ENCODE measurements at regions not wholly inside any gene's neighbourhood (a gene's known extent, or its start where the extent isn't known, plus 50 kb on each side); places are given as distances from the start of the nearest gene placed in this dataset.

GRCh38 chr20:58579069-58579818 is 64.0 kb upstream of the APCDD1L start:
- no peak for DNase-seq
- no peak overlapping the region for H3K4me3 ChIP-seq
- H3K27ac ChIP-seq = no peak overlapping the region
- no peaks in the 10 kb centered on the region for H3K9me3 ChIP-seq
- H3K27me3 ChIP-seq = peaks cover 0 to 31% (median 0%) of the 10 kb centered on the region in 4 donors
- intact Hi-C loops (cut with DNase I) = no loop called here
- 78 to 88% methylated on average over 15 of the region's 15 CpGs for WGBS, 2 donors
- TF ChIP-seq POLR2A (IDR thresholded peaks at IDR 0.05) (no peak), CTCF (IDR thresholded peaks at IDR 0.05) (no peak)
- no peaks in the 10 kb centered on the region for H3K4me1 ChIP-seq
- H3K36me3 ChIP-seq = no peaks in the 10 kb centered on the region

- Histone ChIP-seq H3K4me1 (no peaks in the 10 kb centered on the region), H3K27ac (no peak overlapping the region), H3K27me3 (peaks cover 0 to 31% (median 0%) of the 10 kb centered on the region in 4 donors), H3K9me3 (no peaks in the 10 kb centered on the region), H3K36me3 (no peaks in the 10 kb centered on the region), H3K4me3 (no peak overlapping the region)
- WGBS, 2 donors = 73 to 78% methylated on average over 22 of the region's 23 CpGs
- DNase-seq = no peak
- intact Hi-C loops (cut with DNase I) = no loop called here
- no peak for TF ChIP-seq CTCF (IDR thresholded peaks at IDR 0.05)
- TF ChIP-seq POLR2A (IDR thresholded peaks at IDR 0.05) = no peak
Measured at GRCh38 chr20:58577871-58578598, 62.8 kb upstream of the APCDD1L start.

- intact Hi-C loops (cut with DNase I) = no loop called here
- Histone ChIP-seq H3K9me3 (no peaks in the 10 kb centered on the region), H3K4me3 (no peak overlapping the region), H3K36me3 (no peaks in the 10 kb centered on the region), H3K27me3 (peaks cover 0 to 31% (median 0%) of the 10 kb centered on the region in 4 donors), H3K27ac (no peak overlapping the region), H3K4me1 (no peaks in the 10 kb centered on the region)
- 79 to 88% methylated on average over 6 to 12 of the region's 13 CpGs for WGBS, 2 donors
- TF ChIP-seq POLR2A (IDR thresholded peaks at IDR 0.05) = no peak
- no peak for TF ChIP-seq CTCF (IDR thresholded peaks at IDR 0.05)
- DNase-seq = no peak
Measured at GRCh38 chr20:58577139-58577806, 62.1 kb upstream of the APCDD1L start.

- Histone ChIP-seq H3K4me1 (no peaks in the 10 kb centered on the region), H3K27ac (no peak overlapping the region), H3K36me3 (no peaks in the 10 kb centered on the region), H3K9me3 (no peaks in the 10 kb centered on the region), H3K4me3 (no peak overlapping the region), H3K27me3 (peaks cover 0 to 31% (median 0%) of the 10 kb centered on the region in 4 donors)
- intact Hi-C loops (cut with DNase I) = no loop called here
- WGBS, 2 donors = 61 to 70% methylated on average over 4 to 6 of the region's 9 CpGs
- TF ChIP-seq POLR2A (IDR thresholded peaks at IDR 0.05) (no peak), CTCF (IDR thresholded peaks at IDR 0.05) (no peak)
- no peak for DNase-seq
Measured at GRCh38 chr20:58576603-58576970, 61.4 kb upstream of the APCDD1L start.

Measured in esophagus squamous epithelium (tissue), 5 donors.